Eye (tissue), 1 donor: ENCODE measurements at regions not wholly inside any gene's neighbourhood (a gene's known extent, or its start where the extent isn't known, plus 50 kb on each side); places are given as distances from the start of the nearest gene placed in this dataset.

Source experiments
- DNase-seq: peaks from one replicate; pipeline ENCODE4 v3.0.0-alpha.2; 2015

GRCh38 chr21:15557925-15558324, 171.9 kb upstream of the USP25 start:
- no peak for DNase-seq

GRCh38 chr21:15558884-15559283, 170.9 kb upstream of the USP25 start:
- DNase-seq: no peak

DNA sequence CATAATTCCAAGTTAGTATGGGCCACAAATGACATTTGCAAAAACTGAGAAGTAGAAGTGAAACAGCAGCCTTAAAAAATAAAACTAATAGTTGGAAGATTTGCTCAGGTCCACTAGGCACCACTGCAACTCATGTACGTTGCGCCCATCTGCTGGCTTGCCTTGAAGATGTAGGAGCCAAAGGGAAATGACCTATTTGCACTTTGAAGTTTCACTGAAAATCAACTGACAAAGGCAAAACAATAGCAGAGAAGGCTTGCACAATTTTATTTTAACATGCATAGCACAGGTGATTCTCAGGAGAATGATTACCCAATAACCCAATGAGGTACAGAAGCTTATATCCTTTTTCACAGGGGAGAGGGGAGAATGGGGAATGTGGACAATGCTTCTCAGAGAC, 170.1 kb upstream of the USP25 start:
- no peak for DNase-seq

- DNase-seq: no peak
These were observed 169.3 kb upstream of the USP25 start for GRCh38 chr21:15560383-15561056.

DNA sequence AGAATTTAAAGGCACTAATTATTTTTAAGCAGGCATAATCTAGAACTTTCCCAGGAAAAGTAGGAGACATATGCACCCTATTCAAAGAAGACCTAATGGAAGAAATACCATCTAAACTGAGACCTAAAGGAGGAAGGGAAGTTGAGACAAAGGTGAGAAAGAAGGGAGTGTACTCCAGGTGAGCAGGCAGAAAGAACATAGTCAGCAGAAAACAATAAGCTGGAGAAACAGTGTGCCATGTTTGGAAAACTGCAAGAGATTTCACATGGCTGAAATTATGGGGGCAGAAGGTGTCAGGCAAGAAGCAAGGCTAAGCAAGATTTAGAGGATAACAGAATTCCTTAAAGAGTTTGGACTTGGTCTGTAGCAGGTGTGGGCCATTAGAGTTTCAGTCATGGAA, 167.0 kb upstream of the USP25 start:
- no peak for DNase-seq

DNA sequence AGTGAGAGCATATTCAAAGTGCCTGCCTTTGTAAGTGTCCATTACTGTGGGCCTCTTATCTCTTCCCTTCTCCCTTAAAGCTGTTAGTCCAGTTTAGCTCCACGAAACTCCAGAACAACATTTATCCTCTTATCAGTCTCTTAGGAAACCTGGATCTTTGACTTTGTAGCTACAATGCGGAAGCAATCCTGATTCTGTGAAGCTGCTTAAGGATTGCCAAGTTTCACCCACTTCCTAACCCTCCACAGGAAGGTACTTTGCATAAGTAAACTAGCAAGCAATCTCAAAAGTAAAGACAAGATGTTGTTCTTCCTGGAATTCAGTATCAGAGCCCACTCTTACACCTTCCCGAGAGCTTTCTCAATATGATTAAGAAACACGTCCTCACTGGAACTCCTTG, 164.9 kb upstream of the USP25 start:
- no peak for DNase-seq

DNA sequence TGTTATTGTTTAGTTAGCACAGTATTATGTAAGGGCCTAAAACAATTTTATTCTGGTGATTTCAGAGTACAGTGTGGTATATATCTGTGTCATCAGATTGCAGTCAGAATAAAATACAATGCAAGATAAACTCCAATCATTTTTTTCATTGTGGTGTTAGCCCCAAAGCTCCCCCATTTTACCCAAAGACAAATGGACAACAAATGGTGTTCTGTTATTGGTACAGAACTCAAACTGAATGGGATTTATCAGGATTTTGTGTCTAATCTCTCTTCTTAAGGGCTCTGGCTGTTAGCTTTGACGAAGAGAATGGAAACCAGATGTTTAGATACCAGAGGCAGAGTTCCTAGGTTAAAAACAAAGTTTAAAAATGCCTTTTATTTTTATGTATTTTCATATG, 163.1 kb upstream of the USP25 start:
- peak; percentile 51 for DNase-seq

DNA sequence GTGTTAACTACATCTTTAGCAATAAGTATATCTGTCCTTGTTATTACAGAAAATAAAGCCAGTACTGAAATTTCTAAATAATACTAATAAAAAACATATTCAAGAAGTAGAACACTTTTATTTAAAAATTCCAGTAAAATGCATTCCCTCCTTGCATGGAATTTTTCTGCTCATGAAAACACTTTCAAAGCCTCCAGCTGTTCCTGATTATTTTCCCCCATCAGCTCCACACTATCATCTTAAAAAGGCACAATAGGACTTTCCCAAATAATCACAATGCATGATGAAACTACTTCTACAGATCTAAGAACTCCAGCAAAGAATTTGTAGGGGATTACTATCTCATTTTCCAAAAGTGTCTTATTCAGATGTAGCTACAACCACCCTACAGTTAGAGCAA, 162.6 kb upstream of the USP25 start:
- DNase-seq: peak; percentile 45

- DNase-seq: no peak
These were observed 161.3 kb upstream of the USP25 start for GRCh38 chr21:15568516-15568915.

DNA sequence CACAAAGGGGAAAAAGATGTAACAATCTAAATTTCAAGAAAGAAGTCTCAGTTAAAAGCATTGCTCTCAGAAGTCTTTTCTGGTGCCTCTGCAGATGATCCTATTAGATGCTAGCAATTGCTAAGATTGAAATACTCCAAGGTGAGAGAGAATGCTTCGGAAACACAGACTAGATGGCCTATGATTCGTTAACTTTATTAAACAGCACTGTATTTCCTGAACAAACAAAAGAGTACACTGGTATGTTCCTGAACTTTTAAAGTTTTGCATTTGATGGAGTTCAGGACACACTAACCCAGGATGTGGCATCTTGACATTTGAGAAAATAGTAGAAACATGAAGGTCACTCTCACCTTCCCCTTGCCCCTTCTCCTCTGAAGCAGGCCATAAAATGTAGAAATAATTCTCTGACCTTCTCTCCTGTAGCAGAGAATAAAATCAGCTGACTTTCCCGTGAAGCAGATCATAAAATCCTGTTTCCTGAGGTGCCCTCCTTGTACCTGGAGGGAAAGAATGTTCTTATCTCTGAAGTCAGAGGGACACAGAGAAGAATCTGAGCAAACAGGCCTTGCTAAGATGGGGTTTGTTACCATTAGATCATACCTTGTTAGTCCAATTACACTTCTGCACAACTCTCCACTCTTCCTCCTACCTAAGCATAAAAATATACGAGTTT, 142.9 kb upstream of the USP25 start:
- no peak for DNase-seq

DNA sequence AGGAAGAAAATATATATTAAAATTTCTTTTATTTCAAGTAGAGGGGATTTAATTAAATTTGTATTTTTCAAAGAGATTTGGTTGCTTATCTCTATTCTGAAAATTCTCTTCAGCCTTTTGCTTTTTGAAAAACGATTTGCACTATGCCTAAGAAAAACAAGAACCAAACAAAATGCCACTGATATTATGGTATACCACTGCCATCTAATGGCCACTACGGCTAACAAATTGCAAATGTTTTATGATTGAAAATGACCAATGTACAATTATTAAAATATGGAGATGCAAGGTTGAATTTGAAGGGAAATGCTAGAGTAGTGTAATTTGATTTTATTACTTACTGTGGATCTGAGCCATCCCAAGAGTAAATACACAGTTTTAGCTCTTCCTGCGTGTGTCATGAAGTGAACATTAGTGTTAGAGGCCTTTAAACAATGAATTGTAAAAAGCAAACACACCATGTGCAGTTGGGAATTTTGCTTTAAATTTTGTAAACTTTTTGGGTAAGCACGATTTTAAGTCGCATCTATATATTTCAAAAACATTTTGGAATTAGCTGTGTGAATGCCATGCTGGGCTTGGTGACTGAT, 137.4 kb upstream of the USP25 start:
- DNase-seq: peak; percentile 83

- no peak for DNase-seq
These were observed 136.8 kb upstream of the USP25 start for GRCh38 chr21:15592957-15593356.

GRCh38 chr21:15601390-15601789, 128.4 kb upstream of the USP25 start:
- no peak for DNase-seq

- peak; percentile 30 for DNase-seq
These were observed 125.4 kb upstream of the USP25 start for GRCh38 chr21:15604413-15604812.

- DNase-seq: no peak
These were observed 115.0 kb upstream of the USP25 start for GRCh38 chr21:15614766-15615165.

DNA sequence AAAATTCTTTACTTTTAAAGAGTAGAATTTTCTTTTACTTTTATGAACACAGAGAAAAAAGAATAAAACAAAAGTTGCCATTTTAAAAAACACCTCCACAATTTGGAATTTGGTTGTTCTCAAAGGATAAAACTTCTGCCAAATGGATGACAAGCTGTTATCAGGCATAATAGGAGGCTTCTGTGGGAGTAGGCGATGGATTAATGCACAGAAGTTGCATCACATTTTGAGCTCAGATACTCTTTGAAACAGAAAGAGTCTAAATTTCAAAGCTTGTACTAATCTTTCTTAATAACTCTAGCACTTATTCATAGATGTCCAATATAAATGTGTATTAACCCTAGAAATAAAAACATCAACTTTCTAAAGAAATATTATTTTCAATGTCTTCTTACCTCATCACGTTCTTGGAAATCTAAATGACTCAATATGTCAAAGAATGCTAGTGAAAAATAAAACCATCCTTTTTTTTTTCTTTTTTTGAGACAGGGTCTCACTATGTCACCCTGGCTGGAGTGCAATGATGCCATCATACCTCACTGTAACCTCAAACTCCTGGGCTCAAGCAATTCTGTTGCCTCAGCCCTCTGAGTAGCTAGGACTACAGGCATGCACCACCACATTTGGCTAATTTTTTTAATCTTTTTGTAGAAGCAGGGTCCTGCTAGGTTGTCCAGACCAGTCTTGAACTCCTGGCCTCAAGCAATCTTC, 112.8 kb upstream of the USP25 start:
- no peak for DNase-seq

DNA sequence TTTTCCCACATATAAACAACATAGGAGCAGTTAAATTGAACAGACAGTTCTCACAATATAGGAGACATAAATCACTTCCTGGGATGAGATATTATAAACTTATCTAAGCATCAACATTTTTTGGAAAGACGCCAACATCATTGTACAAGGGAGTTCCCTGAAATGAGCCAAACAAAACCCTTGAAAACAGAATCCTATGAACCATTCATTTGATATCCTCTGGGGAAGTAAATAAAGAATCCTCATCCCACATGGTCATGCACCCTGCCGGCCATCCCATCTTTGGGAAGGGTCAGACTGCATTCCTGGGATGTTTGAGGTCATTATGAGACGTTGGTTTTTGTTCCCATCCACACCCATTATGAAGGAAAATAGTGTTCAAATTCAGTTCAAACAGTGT, 111.8 kb upstream of the USP25 start:
- no peak for DNase-seq

GRCh38 chr21:15620892-15621291, 108.9 kb upstream of the USP25 start:
- no peak for DNase-seq

- DNase-seq: no peak
These were observed 105.1 kb upstream of the USP25 start for GRCh38 chr21:15624646-15625045.

DNA sequence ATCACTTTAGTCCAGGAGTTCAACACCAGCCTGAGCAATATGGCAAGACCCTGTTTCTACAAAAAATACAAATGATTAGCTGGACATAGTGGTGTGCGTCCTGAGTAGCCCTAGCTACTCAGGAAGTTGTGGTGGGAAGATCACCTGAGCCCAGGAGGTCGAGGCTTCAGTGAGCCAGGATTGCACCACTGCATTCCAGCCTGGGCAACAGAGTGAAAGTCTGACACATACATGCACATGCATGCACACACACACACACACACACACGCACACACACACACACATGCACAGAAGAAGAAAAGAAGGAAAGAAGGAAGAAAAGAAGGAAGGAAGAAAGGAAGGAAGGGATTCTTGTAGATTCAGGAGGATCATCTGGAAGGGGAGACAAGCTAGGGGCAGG, 104.4 kb upstream of the USP25 start:
- DNase-seq: no peak

GRCh38 chr21:15626031-15626430, 103.8 kb upstream of the USP25 start:
- DNase-seq: no peak

DNA sequence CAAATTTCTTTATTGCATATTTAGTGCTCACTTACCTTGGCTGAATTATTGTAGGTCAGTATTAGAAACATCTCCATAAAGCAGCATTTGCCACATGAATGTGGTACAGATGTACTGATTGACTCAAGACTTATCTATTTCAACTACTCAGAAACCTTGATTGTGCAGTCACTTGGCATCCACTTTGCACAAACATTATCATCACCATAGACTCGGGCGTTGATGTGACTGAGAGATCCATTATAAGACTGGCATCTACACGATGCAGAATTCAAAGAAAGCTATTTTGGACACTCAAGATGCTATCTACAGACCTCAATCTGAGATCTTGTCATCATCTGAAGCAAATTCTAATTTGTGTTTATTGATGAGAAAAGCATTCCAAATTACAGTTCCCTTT, 102.8 kb upstream of the USP25 start:
- DNase-seq: no peak

GRCh38 chr21:15627823-15628222, 102.0 kb upstream of the USP25 start:
- no peak for DNase-seq

DNA sequence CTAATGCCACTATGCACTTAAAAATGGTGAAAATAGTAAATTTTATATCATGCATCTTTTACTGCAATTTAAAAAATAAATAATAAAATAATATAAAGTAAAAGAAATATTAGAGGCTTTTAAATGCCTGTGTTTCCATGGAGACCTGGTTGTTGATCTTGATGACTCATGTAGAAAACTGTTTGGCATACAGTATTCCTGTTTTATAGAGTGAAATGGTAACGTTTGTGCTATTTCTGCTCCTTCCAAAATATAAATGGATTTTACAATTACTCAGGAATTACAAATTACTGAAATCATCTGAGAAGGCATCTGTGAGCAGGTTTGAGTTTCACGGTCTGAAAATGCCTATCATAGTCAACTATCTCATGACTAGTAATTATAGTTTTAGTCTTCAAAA, 98.4 kb upstream of the USP25 start:
- no peak for DNase-seq
